ENCODE measurements at regions not wholly inside any gene's neighbourhood (a gene's known extent, or its start where the extent isn't known, plus 50 kb on each side); places are given as distances from the start of the nearest gene placed in this dataset.

GRCh38 chr9:80177949-80178480, 606.2 kb downstream of the TLE4 start:
- TF ChIP-seq CTCF (IDR thresholded peaks at IDR 0.05) (no peak), POLR2A (IDR thresholded peaks at IDR 0.05) (no peak)
